ENCODE measurements at regions not wholly inside any gene's neighbourhood (a gene's known extent, or its start where the extent isn't known, plus 50 kb on each side); places are given as distances from the start of the nearest gene placed in this dataset.

GRCh38 chr7:124618871-124619270 lies 146.7 kb downstream of the GPR37 start:
- TF ChIP-seq CTCF (IDR thresholded peaks at IDR 0.05; ENCODE audit: low read depth, low read length): no peak
- TF ChIP-seq POLR2A (IDR thresholded peaks at IDR 0.05; ENCODE audit: extremely low read depth, insufficient read length): no peak
- TF ChIP-seq MAX (IDR thresholded peaks at IDR 0.05; ENCODE audit: low read depth, low read length): no peak

Data from NB4 (cell line).